ENCODE measurements at regions not wholly inside any gene's neighbourhood (a gene's known extent, or its start where the extent isn't known, plus 50 kb on each side); places are given as distances from the start of the nearest gene placed in this dataset.

GRCh38 chr6:11358904-11359830, 126.7 kb upstream of the NEDD9 start (continued):
- no peak for TF ChIP-seq FOXP1 (IDR thresholded peaks at IDR 0.05)
- TF ChIP-seq FOXP1 (CRISPR knock-in tag; IDR thresholded peaks at IDR 0.05), result peak; percentile 92
- TF ChIP-seq MLX (CRISPR knock-in tag; IDR thresholded peaks at IDR 0.05), result peak; percentile 98
- no peak for TF ChIP-seq ZNF451 (CRISPR knock-in tag; IDR thresholded peaks at IDR 0.05)
- TF ChIP-seq AGO2 (optimal IDR thresholded peaks at IDR 0.05; ENCODE audit: low read depth, low read length), result no peak
- no peak for TF ChIP-seq ZNF274 (CRISPR knock-in tag; IDR thresholded peaks at IDR 0.05)
- TF ChIP-seq RARG (CRISPR knock-in tag; IDR thresholded peaks at IDR 0.05; ENCODE audit: low read depth), result 0 out of 2 replicates have a peak, but pooled peaks have one; percentile 54
- TF ChIP-seq POLR2AphosphoS5 (IDR thresholded peaks at IDR 0.05; ENCODE audit: low read depth, low read length), result no peak
- no peak; a peak in 1 of 4 replicates for TF ChIP-seq REST (IDR thresholded peaks at IDR 0.05; ENCODE audit: borderline replicate concordance in 1 of 2, low read depth in 1 of 2, low read length in 2 of 2)
- no peak for TF ChIP-seq RELA (CRISPR knock-in tag; IDR thresholded peaks at IDR 0.05)
- peak; percentile 76; the same call in 1 of the 2 replicates for TF ChIP-seq FOXK1 (CRISPR knock-in tag; IDR thresholded peaks at IDR 0.05; ENCODE audit: borderline replicate concordance, low read depth)
- TF ChIP-seq ZNF292 (CRISPR knock-in tag; IDR thresholded peaks at IDR 0.05; ENCODE audit: borderline replicate concordance, low read depth), result 0 out of 2 replicates have a peak, but pooled peaks have one; percentile 31
- TF ChIP-seq KAT2B (IDR thresholded peaks at IDR 0.05; ENCODE audit: borderline replicate concordance, low read depth, low read length), result no peak
- no peak for TF ChIP-seq CREB1 (IDR thresholded peaks at IDR 0.05)
- peak; percentile 53 for TF ChIP-seq CREB1 (CRISPR knock-in tag; IDR thresholded peaks at IDR 0.05)
- TF ChIP-seq CEBPZ (IDR thresholded peaks at IDR 0.05; ENCODE audit: low read length), result no peak
- peak; percentile 56; the same call in 1 of the 2 replicates for TF ChIP-seq CC2D1A (CRISPR knock-in tag; IDR thresholded peaks at IDR 0.05)
- TF ChIP-seq ARID2 (CRISPR knock-in tag; IDR thresholded peaks at IDR 0.05; ENCODE audit: borderline replicate concordance), result no peak
- TF ChIP-seq RAD21 (CRISPR knock-in tag; IDR thresholded peaks at IDR 0.05), result no peak
- TF ChIP-seq SRF (IDR thresholded peaks at IDR 0.05; ENCODE audit: low read depth, low read length), result peak; percentile 100
- no peak for TF ChIP-seq ZBTB39 (CRISPR knock-in tag; IDR thresholded peaks at IDR 0.05)

Data from HepG2 (cell line).